ENCODE measurements at regions not wholly inside any gene's neighbourhood (a gene's known extent, or its start where the extent isn't known, plus 50 kb on each side); places are given as distances from the start of the nearest gene placed in this dataset.

DNA sequence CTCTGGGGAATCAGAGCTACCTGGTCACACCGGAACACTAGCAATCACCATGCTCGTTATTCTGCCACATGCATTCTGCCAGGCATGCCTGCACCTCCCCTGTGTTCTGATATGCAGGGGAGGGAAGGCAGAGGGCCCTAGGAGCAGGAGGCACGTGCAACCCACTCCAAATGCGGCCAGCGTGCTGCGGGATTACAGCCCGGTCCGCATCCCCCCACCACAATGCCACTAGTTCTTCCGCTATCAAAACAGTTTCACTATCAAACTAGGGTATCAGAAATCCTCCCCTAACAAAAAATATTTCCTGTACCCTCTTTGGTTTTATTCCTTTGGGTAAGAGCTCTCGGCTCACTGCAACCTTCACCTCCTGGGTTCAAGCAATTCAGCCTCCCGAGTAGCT lies 223.2 kb upstream of the IGF1R start:
- no peak for DNase-seq

DNA sequence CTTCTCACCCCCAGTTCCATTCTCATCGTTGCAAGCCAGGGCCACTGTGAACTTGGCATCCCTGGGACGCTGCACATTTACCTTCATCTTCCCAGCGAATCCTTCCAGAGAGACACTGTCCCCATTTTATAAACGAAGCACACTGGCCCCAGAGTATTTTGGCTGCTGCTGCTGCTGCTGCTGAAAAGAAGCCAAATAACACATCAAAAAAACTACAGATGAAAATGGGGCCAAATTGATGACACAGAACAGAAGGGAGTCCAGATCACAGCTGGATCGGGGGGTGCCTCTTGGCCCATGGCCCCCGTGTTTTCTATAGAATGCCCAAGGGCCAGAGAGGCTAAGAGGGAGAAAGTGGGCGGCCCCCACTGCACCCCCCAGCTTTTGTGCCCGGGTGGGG lies 221.0 kb upstream of the IGF1R start:
- no peak for DNase-seq

GRCh38 chr15:98428253-98428989 lies 219.9 kb upstream of the IGF1R start:
- peak; percentile 62 for DNase-seq

- DNase-seq, result no peak
Observed at GRCh38 chr15:98431171-98431570, 217.2 kb upstream of the IGF1R start.

DNA sequence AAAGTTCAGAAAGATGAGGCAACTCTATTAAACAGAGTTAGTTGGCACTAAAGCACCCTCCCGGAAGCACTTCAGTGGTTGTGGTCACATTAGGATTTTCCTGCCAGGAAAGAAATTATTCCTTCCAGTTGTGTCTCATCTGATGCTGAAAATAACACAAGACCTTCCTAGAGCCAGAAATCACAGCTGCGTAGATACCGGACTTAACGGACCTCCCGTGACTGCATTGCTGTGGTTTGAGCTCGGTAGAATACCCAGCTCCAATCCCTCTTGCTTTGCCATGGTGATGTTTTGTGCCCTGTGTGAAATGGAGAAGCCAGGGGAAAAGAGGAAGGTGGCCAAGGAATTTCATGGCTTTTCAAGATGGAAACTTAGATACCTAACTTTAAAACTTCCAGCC lies 215.0 kb upstream of the IGF1R start:
- DNase-seq, result no peak

DNA sequence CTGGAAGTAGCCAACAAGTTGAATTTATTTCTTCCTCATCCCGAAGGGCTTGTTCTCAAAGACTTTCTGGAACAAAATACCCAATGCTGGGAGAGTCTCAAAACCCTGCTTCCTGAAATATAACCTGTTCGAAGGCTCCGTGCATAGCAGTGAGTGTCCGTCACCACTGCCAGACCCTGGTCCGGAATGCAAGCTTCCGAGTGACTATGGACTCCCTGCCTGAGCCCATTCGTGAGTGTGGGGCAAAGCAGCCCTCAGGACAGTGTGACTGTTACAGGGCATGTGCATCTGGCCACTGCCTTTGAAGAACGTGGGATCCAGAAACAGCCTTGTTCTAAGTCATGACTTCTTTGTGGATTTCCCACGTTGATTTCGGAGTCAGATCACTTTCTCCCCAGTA lies 214.5 kb upstream of the IGF1R start:
- no peak for DNase-seq

DNA sequence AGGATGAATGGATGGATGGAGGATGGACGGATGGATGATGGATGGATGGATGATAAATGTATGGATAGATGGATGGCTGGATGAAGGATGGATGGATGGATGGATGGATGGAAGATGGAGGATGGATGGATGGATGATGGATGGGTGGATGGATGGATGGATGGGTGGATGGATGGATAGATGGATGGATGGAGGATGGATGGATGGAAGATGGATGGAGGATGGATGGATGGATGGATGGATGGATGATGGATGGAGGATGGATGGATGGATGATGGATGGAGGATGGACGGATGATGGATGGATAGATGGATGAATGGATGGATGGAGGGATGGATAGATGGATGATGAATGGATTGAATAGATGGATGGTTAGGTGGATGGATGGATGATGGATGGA lies 210.6 kb upstream of the IGF1R start:
- no peak for DNase-seq

DNA sequence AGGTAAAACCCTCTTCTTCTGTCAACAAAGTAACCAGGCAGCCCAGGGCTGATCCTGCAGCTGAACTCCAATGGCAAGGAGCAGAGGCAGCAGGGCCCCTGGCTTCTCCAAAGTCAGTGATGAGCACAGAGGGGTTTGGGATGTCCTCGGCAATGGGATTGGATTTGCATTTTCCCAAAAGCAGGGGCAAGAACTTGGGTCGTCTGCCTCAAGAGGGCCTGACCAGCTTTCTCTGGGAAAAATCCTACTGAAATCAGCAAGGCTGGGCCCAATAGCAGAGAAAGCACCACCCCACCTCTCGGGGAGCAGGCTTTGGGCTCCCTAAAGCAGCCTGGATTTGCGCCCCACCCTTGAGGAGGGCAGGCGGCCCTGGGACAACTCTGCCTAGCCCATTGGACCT lies 210.0 kb upstream of the IGF1R start:
- no peak for DNase-seq

DNA sequence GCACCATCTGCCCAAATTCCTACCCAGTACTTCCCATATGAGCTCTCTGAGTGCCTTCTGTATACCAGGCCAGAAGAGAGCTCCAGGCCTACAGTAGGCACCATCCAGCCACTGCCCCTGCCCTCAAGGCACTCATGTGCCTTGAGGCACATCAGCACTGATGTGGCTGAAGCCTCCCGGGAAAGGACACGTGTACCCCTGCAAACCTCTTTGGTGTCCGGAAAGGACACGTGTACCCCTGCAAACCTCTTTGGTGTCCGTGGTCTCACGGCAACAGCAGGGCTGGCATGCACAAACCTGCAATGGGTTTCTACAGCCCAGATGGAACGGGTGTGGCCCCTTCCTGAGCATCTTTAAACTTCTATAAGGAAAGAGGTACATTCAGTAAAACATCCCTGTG lies 209.4 kb upstream of the IGF1R start:
- DNase-seq, result no peak

GRCh38 chr15:98439523-98439942 lies 208.8 kb upstream of the IGF1R start:
- DNase-seq, result no peak

GRCh38 chr15:98440917-98441316 lies 207.4 kb upstream of the IGF1R start:
- DNase-seq, result no peak

DNA sequence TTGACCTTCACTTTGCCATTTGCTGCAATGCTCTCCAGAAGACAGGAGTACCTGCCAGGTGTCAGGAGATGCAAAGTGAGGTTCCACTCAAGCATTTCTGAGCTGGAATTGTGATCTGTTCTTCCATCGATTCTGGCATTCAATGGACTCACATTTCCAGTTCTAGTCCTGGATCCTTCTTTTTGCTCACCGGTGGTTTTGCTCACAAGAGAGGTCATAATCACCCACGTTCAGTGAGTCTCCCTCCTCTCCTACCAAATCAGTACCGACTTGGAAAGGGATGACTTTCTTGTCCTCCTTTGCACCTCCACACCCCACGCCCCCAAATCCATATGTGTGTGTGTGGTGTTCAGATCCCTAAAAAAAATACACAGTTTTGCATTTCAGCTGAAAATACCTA lies 206.7 kb upstream of the IGF1R start:
- DNase-seq, result no peak

DNA sequence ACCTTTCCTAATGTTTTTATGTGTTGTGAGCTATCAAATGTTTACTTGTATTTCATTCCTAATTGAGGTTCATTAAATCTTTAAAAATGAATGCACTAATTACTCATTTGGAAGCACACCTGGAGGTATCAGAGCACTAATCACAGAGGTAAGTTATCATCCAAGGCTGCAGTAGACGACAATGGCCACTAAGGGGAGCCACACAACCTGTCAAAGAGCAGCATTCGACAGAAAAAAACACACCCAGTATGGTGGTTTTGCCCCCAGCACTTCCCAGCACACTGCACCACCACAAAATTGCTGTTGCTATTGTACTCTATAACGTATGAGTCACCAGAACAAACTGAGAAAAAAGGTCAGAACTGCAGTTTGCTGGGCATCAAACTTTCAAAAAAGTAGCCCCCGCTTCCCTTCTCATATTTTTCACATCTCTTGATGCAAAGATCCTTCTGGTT lies 205.9 kb upstream of the IGF1R start:
- DNase-seq, result peak; percentile 16

- DNase-seq, result no peak
Observed at GRCh38 chr15:98442901-98443300, 205.4 kb upstream of the IGF1R start.

- no peak for DNase-seq
Observed at GRCh38 chr15:98443526-98443925, 204.8 kb upstream of the IGF1R start.

DNA sequence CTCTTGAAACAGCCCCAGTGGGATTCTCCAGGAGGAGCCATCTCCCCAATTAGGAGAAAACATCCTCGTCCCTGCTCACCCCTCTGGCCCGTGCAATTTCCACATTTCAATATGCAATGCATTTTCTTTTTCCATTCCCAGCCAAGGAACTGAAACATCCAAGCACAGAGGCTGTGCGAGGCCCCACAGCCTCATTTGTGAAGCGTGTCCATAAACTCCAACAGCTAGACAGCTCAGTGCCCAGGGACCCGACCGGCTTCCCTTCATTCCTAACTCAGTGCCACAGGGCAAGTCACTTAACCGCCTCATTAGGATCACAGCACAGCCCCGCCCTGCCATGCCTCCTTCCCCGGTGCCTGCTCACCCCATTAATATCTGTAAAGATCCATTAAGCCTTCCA lies 204.2 kb upstream of the IGF1R start:
- no peak for DNase-seq

DNA sequence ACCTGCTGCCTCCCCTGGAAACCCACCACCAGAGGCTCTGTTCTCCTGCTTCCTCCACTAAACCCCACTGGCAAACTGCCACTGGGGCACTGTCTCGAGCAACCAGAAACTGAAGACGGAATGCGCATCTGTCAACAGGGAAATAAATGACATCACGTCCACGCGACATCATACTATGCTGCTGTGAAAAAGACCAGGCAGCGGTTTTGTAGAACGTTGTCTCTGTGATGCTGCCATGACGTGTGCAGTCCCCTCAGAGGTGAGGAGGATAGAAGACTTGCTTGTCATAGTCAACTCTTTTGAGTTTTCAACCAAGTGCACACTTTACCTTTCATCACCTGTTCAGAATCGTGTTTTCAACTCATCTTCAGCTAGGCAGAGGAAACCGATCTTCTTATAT lies 203.0 kb upstream of the IGF1R start:
- DNase-seq, result no peak

GRCh38 chr15:98446083-98446482 lies 202.3 kb upstream of the IGF1R start:
- DNase-seq, result no peak

DNA sequence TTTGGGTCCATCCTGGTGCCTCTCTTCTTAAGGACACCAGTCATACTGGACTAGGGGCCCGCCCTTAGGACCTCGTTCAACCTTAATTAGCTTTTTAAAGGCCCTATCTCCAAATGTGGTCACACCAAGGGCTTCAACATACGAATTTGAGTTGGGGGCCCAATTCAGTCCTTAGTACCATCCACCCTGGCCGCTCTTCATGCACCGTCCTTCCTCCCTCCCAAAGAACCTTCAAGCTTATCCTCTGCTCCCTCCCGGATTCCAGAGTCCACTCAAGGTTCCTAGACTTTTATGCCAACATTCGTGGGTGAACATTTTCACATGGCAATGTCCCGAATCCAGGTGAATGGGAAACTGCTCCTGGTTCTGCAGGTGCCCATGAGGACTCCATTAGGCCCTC lies 201.3 kb upstream of the IGF1R start:
- no peak for DNase-seq

GRCh38 chr15:98451236-98451635 lies 197.1 kb upstream of the IGF1R start:
- no peak for DNase-seq

DNA sequence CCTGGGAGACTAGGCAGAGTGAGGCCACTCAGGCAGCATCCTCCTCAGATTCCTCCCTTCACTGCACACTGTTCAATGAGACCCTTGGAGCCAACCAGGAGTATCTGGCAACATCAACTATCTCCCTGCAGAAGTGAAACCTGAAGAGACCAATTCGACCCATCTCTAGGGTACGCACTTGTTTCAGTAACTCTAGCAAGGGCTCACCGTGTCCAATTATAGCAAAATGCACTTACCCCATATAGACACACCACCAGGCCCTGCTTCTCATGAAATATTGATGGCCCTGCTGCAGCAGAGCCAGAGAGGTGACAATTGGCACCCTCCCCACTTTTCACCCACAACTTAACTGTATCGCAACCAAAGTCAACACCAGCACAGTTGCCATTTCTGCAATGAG lies 196.1 kb upstream of the IGF1R start:
- no peak for DNase-seq

DNA sequence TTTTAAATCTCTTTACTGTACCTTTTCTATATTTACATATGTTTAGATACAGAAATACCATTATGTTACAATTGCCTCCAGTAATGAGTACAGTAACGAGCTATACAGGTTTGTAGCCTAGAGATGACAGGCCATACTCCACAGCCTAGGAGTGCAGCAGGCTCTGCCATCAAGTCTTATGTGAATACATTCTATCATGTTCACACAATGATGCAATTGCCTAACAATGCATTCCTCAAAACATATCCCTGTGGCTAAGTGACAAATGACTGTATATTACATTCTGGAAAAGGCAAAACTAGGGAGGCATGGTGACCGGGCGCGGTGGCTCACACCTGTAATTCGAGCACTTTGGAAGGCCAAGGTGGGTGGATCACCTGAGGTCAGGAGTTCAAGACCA lies 192.4 kb upstream of the IGF1R start:
- no peak for DNase-seq

DNA sequence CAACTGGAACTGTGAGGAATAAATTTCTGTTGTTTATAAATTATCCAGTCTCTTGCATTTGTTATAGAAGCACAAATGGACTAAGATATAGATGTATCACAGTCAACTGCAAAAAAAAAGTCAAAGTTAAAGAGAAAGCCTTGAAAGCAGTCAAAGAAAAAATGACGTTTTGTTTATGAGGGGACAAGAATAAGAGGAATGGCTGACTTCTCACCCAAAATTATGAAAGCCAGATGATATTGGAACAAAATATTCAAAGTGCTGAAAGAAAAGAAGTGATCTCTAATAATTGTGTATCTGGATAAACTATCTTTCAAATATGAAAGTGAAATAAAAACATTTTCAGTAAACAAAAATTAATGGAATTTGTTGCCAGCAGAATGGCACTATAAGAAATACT lies 171.8 kb upstream of the IGF1R start:
- DNase-seq, result no peak

DNA sequence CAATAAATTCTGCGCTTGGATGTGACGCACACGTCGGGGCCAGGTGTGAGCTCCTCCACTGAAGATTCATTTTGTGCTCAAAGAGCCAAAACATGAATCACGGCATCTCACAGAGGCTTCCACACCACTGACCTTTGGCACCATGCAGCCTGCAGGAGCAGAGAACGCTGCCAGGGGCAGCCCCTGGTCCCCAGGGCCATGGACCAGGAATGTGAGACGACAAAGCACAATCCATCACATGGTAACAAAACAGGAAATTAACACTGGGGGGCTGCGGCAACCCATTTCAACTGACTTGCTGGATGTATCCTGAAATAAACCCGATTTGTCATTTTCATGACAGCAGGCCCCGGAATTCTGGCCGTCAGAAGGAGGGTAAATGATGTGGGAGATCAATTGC lies 167.5 kb upstream of the IGF1R start:
- DNase-seq, result no peak

DNA sequence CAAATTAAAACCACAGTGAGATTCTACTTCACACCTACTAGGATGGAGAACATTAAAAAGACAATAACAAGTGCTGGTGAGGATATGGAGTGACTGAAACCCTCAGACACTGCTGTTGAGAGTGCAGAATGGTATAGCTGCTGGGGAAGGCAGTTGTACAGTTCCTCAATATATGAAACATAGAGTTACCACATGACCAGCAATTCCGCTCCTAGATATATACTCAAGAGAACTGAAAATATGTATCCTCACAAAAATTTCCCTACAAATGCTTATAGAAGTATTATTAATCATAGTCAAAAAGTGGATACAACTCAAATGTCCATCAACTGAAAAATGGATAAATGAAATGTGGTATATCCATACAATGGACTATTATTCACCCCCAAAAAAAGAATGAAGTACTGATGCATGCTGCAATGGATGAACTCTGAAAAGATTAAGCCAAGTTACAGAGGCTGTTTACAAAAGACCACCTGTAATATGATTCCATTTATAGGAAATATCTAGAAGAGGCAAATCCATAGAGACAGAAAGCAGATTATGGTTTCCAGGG lies 164.7 kb upstream of the IGF1R start:
- no peak for DNase-seq

Data from activated naive CD4-positive, alpha-beta T cell treated with Interleukin-2 at 50 U/mL for 16 hours (primary cell).